PC-9 (cell line): ENCODE measurements at regions not wholly inside any gene's neighbourhood (a gene's known extent, or its start where the extent isn't known, plus 50 kb on each side); places are given as distances from the start of the nearest gene placed in this dataset.

Experiments used
- BruUV-seq: library from RNA; stranded (reverse); fragments of 400-500 nt; replicated peaks from 2 replicates; lab custom pipeline; 2021; lab: Mats Ljungman, UMichigan
- CTCF ChIA-PET: fragments of 300-600 bp; sonication (Branson Sonifier 250); formaldehyde crosslinking; loops from one replicate; lab custom pipeline; 2022; ENCODE audit warnings: antibody characterized with exemption; lab: Charles Lee
- POLR2A ChIA-PET: fragments of 300-600 bp; sonication (Branson Sonifier 250); formaldehyde crosslinking; loops from one replicate; lab custom pipeline; 2022; ENCODE audit warnings: antibody characterized with exemption; ENCODE audit not compliant: unreplicated experiment; lab: Charles Lee
- DNase-seq, 2 experiments: peaks; one replicate each; pipeline versions ENCODE4 v3.0.0 to v3.0.0-alpha.2; 2015 to 2022; ENCODE audit warnings: mixed read lengths in 1 of 2
- H2AFZ ChIP-seq: fragments of 200-600 bp; sonication (generic); 2 replicates; pipeline ENCODE4 v1.8.1; 2017; ENCODE audit warnings: antibody characterized with exemption
- H3F3A ChIP-seq: fragments of 200-600 bp; sonication (generic); 2 replicates; pipeline ENCODE4 v1.8.1; 2017; ENCODE audit warnings: antibody characterized with exemption, mild to moderate bottlenecking, low read depth; ENCODE audit not compliant: insufficient read depth
- H3K27ac ChIP-seq: fragments of 200-600 bp; sonication (generic); 2 replicates; pipeline ENCODE4 v1.6.1; 2016; ENCODE audit warnings: mixed run types
- H3K27me3 ChIP-seq: fragments of 200-600 bp; sonication (generic); 2 replicates; pipeline ENCODE4 v1.6.1; 2016; ENCODE audit warnings: low read depth, mixed run types; ENCODE audit not compliant: insufficient read depth
- H3K36me3 ChIP-seq: fragments of 200-600 bp; sonication (generic); 2 replicates; pipeline ENCODE4 v1.6.1; 2016; ENCODE audit warnings: low read depth, mixed run types
- H3K4me1 ChIP-seq: fragments of 200-600 bp; sonication (generic); replicated peaks from 2 replicates; pipeline ENCODE4 v1.6.1; 2016; ENCODE audit warnings: mixed run types; ENCODE audit not compliant: insufficient read depth
- H3K4me2 ChIP-seq: fragments of 200-600 bp; sonication (generic); 2 replicates; pipeline ENCODE4 v1.6.1; 2017; ENCODE audit warnings: mixed run types
- H3K4me3 ChIP-seq: fragments of 200-600 bp; sonication (generic); 2 replicates; pipeline ENCODE4 v1.6.1; 2016; ENCODE audit warnings: mixed run types
- H3K79me2 ChIP-seq: fragments of 200-600 bp; sonication (generic); 2 replicates; pipeline ENCODE4 v1.6.1; 2017; ENCODE audit warnings: low read depth, mixed run types
- H3K9me2 ChIP-seq: fragments of 200-600 bp; sonication (generic); 2 replicates; pipeline ENCODE4 v1.8.1; 2017; ENCODE audit warnings: mild to moderate bottlenecking; ENCODE audit not compliant: insufficient read depth
- H3K9me3 ChIP-seq: fragments of 200-600 bp; sonication (generic); 2 replicates; pipeline ENCODE4 v1.8.1; 2016; ENCODE audit warnings: low read depth; ENCODE audit not compliant: insufficient read depth
- H4K20me1 ChIP-seq: fragments of 200-600 bp; sonication (generic); 2 replicates; pipeline ENCODE4 v1.8.1; 2017; ENCODE audit not compliant: insufficient read depth
- EZH2 ChIP-seq: fragments of 200-600 bp; sonication (generic); IDR thresholded peaks from 2 replicates; pipeline ENCODE4 v1.8.0; 2017; ENCODE audit warnings: antibody characterized with exemption, low read depth
- intact Hi-C: fragments of 100-400 bp; cut with micrococcal nuclease; formaldehyde crosslinking; loops from one replicate; pipeline ENCODE4 v1.10.0; 2022; ENCODE audit not compliant: unreplicated experiment
- TF ChIP-seq, protein P1 (sequence below): fragments of 200-600 bp; sonication (generic); conservative IDR thresholded peaks from 2 replicates; pipeline ENCODE4 v1.6.1; 2017; ENCODE audit warnings: mixed run types, antibody characterized with exemption, mild to moderate bottlenecking, moderate library complexity

DNA sequence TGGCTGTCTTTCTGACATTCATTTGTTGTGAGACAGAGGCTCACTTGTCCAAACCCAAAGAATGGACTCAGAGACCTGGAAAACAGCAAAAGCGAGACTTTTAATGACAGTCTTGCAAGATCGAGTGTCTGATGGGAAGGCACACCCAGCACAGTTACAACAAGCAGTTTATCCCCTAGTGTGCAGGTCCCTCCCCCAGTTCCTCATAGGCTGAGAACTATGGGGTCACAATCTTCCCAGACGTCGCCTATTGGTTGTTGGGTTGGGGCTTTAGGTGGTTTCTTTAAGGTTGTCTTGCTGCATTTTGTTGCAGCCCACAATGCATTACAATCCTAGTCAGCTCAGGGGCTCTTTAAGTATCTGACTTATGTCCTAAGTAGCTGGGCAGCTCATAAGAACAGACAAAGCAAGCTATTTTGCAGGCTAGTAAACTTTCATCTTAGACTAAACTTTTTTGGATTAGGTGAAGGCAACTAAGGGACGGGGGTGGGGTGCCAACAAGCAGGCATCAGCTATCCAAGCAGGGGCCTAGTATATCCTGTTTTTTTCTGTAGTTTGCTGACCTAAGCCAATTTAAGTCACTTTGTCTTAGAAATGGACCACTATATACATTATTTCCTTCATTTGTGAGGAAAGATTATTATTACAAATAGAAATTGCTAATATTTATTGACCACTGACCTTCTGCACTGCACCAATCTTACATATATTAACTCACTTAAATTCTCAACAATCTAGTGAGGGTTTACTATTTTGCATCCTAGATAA is 151.8 kb downstream of the SETD4 start:
- H3K27ac ChIP-seq: no peak overlapping the region
- no peak for DNase-seq
- no peaks in the 10 kb centered on the region for H3K79me2 ChIP-seq
- H3K27me3 ChIP-seq: no peaks in the 10 kb centered on the region
- no peaks in the 10 kb centered on the region for H3K4me1 ChIP-seq
- TF ChIP-seq, protein P1, sequence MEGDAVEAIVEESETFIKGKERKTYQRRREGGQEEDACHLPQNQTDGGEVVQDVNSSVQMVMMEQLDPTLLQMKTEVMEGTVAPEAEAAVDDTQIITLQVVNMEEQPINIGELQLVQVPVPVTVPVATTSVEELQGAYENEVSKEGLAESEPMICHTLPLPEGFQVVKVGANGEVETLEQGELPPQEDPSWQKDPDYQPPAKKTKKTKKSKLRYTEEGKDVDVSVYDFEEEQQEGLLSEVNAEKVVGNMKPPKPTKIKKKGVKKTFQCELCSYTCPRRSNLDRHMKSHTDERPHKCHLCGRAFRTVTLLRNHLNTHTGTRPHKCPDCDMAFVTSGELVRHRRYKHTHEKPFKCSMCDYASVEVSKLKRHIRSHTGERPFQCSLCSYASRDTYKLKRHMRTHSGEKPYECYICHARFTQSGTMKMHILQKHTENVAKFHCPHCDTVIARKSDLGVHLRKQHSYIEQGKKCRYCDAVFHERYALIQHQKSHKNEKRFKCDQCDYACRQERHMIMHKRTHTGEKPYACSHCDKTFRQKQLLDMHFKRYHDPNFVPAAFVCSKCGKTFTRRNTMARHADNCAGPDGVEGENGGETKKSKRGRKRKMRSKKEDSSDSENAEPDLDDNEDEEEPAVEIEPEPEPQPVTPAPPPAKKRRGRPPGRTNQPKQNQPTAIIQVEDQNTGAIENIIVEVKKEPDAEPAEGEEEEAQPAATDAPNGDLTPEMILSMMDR: no peak
- no peak for TF ChIP-seq EZH2
- POLR2A ChIA-PET: no interaction called here
- no peaks in the 10 kb centered on the region for H3K9me2 ChIP-seq
- H3K36me3 ChIP-seq: no peaks in the 10 kb centered on the region
- H2AFZ ChIP-seq: no peak overlapping the region
- H3K4me2 ChIP-seq: no peak overlapping the region
- intact Hi-C loops: no loop called here
- H3K4me3 ChIP-seq: no peak overlapping the region
- H3F3A ChIP-seq: no peaks in the 10 kb centered on the region
- H3K9me3 ChIP-seq: no peaks in the 10 kb centered on the region
- no peaks in the 10 kb centered on the region for H4K20me1 ChIP-seq
- BruUV-seq: no TSS peak
- CTCF ChIA-PET: no interaction called here

DNA sequence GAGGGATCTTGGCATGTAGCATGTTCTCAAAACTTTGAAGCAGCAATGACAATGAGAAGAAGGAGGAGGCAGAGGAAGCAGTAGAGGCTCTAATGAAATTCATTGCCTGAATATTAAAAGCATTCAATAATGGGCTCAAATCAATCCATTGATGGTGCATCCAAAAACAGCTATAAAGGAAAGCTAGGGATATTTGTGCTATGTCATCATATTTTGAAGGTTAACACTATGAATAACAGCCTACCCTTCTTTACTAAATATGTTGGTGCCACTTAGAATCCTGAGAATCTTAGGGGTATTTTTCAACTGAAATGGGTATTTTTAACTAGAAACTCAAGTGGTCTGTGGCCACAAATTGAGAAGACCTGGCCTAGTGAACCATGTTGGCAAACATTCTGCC is 153.7 kb downstream of the SETD4 start:
- no peak overlapping the region for H3K4me3 ChIP-seq
- POLR2A ChIA-PET: no interaction called here
- H4K20me1 ChIP-seq: no peaks in the 10 kb centered on the region
- H3F3A ChIP-seq: no peaks in the 10 kb centered on the region
- no peaks in the 10 kb centered on the region for H3K79me2 ChIP-seq
- H3K27me3 ChIP-seq: no peaks in the 10 kb centered on the region
- no peak overlapping the region for H3K27ac ChIP-seq
- H3K36me3 ChIP-seq: no peaks in the 10 kb centered on the region
- no peaks in the 10 kb centered on the region for H3K9me2 ChIP-seq
- no TSS peak for BruUV-seq
- DNase-seq: no peak
- TF ChIP-seq, protein P1: no peak
- no peak for TF ChIP-seq EZH2
- no peaks in the 10 kb centered on the region for H3K4me1 ChIP-seq
- CTCF ChIA-PET: no interaction called here
- H3K9me3 ChIP-seq: no peaks in the 10 kb centered on the region
- intact Hi-C loops: no loop called here
- no peak overlapping the region for H3K4me2 ChIP-seq
- no peak overlapping the region for H2AFZ ChIP-seq

DNA sequence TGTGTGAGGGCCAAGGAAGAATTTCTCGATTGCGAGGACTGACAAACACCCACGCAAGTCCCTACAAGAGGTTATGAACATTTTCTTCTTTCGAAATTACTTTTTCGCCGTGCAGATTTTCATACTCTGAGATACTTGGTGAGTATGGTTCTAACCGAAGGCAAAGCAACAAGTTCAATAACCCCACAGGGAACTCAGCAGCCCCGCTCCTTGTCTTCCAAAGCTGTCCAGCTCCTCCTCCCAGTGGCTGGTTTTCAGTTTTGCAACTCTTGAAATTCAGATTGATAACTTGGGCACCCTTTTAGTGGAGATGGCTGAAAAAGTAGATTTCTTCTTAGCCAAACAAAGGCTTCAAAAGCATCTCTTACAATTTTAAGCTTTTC is 154.4 kb downstream of the SETD4 start:
- Histone ChIP-seq H3K9me3 (no peaks in the 10 kb centered on the region), H3F3A (no peaks in the 10 kb centered on the region), H3K4me3 (no peak overlapping the region), H3K4me2 (no peak overlapping the region), H4K20me1 (no peaks in the 10 kb centered on the region), H2AFZ (no peak overlapping the region), H3K79me2 (no peaks in the 10 kb centered on the region), H3K4me1 (no peaks in the 10 kb centered on the region), H3K36me3 (no peaks in the 10 kb centered on the region), H3K9me2 (no peaks in the 10 kb centered on the region), H3K27me3 (no peaks in the 10 kb centered on the region), H3K27ac (no peak overlapping the region)
- CTCF ChIA-PET: no interaction called here
- POLR2A ChIA-PET: no interaction called here
- no peak for TF ChIP-seq EZH2
- TF ChIP-seq, protein P1: no peak
- no peak for DNase-seq
- no TSS peak for BruUV-seq
- intact Hi-C loops: no loop called here
